NB4 (cell line): ENCODE measurements at regions not wholly inside any gene's neighbourhood (a gene's known extent, or its start where the extent isn't known, plus 50 kb on each side); places are given as distances from the start of the nearest gene placed in this dataset.

ENCODE experiments used
- POLR2A ChIP-seq: IDR thresholded peaks from 2 replicates; pipeline ENCODE4 v1.6.1; 2011; ENCODE audit warnings: mild to moderate bottlenecking; ENCODE audit not compliant: insufficient read length; ENCODE audit errors: extremely low read depth
- TF ChIP-seq, protein P1 (sequence below): IDR thresholded peaks from one replicate; pipeline ENCODE4 v1.5.1; 2012; ENCODE audit warnings: low read depth, low read length

DNA sequence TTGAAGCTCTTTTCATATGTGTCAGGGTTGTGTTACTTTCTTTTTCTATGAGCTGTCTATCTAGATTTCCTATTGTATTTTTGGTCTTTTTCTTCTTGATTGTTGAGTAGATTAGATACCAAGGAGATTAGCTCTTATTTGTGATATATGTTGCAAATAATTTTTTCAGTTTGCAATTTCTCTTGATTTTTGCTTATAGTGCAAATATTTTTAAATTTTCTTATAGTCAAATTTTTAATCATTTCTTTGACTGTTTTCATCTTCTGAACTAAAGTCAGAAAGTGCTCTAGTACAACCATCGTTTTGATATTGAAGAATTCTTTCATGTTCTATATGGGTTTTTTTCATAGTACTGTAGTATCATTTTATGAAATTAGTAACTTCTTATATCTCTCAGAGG is 193.7 kb downstream of the OSTF1 start:
- TF ChIP-seq, protein P1, sequence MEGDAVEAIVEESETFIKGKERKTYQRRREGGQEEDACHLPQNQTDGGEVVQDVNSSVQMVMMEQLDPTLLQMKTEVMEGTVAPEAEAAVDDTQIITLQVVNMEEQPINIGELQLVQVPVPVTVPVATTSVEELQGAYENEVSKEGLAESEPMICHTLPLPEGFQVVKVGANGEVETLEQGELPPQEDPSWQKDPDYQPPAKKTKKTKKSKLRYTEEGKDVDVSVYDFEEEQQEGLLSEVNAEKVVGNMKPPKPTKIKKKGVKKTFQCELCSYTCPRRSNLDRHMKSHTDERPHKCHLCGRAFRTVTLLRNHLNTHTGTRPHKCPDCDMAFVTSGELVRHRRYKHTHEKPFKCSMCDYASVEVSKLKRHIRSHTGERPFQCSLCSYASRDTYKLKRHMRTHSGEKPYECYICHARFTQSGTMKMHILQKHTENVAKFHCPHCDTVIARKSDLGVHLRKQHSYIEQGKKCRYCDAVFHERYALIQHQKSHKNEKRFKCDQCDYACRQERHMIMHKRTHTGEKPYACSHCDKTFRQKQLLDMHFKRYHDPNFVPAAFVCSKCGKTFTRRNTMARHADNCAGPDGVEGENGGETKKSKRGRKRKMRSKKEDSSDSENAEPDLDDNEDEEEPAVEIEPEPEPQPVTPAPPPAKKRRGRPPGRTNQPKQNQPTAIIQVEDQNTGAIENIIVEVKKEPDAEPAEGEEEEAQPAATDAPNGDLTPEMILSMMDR, result no peak
- TF ChIP-seq POLR2A, result no peak
